Activated naive CD8-positive, alpha-beta T cell treated with anti-CD3 and anti-CD28 coated beads for 36 hours (primary cell): ENCODE measurements at regions not wholly inside any gene's neighbourhood (a gene's known extent, or its start where the extent isn't known, plus 50 kb on each side); places are given as distances from the start of the nearest gene placed in this dataset.
A peak's percentile ranks its signal among the peaks of the same experiment; 100 is the strongest.

Experiments used
- DNase-seq: peaks from one replicate; pipeline ENCODE4 v3.0.0; 2021
- H3K27ac Mint-ChIP-seq: one replicate; pipeline ENCODE4 v1.8.0; 2022; ENCODE audit warnings: mild to moderate bottlenecking, moderate library complexity, mixed read lengths
- H3K27me3 Mint-ChIP-seq: one replicate; pipeline ENCODE4 v1.8.0; 2022; ENCODE audit warnings: mild to moderate bottlenecking, mixed read lengths
- H3K36me3 Mint-ChIP-seq: one replicate; pipeline ENCODE4 v1.8.0; 2021; ENCODE audit warnings: mild to moderate bottlenecking, mixed read lengths
- H3K4me1 Mint-ChIP-seq: one replicate; pipeline ENCODE4 v1.8.0; 2021; ENCODE audit warnings: mixed read lengths
- H3K4me3 Mint-ChIP-seq: one replicate; pipeline ENCODE4 v1.8.0; 2022; ENCODE audit warnings: mild to moderate bottlenecking, moderate library complexity, mixed read lengths
- H3K9me3 Mint-ChIP-seq: one replicate; pipeline ENCODE4 v1.8.0; 2022; ENCODE audit warnings: mixed read lengths

GRCh38 chr7:131183072-131183471, 144.6 kb upstream of the MKLN1 start:
- Mint-ChIP-seq H3K4me3 (no peak overlapping the region), H3K27me3 (no peaks in the 10 kb centered on the region), H3K4me1 (peaks cover 28% of the 10 kb centered on the region), H3K27ac (no peak overlapping the region), H3K36me3 (peaks cover under 1% of the 10 kb centered on the region), H3K9me3 (no peaks in the 10 kb centered on the region)
- DNase-seq: no peak

- H3K36me3 Mint-ChIP-seq: peaks cover 5% of the 10 kb centered on the region
- H3K9me3 Mint-ChIP-seq: peaks cover 5% of the 10 kb centered on the region
- H3K27ac Mint-ChIP-seq: peak overlapping the region; percentile 31
- no peak for DNase-seq
- peaks cover 34% of the 10 kb centered on the region for H3K4me1 Mint-ChIP-seq
- H3K27me3 Mint-ChIP-seq: no peaks in the 10 kb centered on the region
- no peak overlapping the region for H3K4me3 Mint-ChIP-seq
Observed at GRCh38 chr7:131183611-131184119, 144.0 kb upstream of the MKLN1 start.

GRCh38 chr7:131186816-131187215, 140.9 kb upstream of the MKLN1 start:
- peaks cover 5% of the 10 kb centered on the region for H3K9me3 Mint-ChIP-seq
- H3K27ac Mint-ChIP-seq: no peak overlapping the region
- H3K4me3 Mint-ChIP-seq: no peak overlapping the region
- DNase-seq: no peak
- no peaks in the 10 kb centered on the region for H3K27me3 Mint-ChIP-seq
- peaks cover 60% of the 10 kb centered on the region for H3K4me1 Mint-ChIP-seq
- H3K36me3 Mint-ChIP-seq: peaks cover 5% of the 10 kb centered on the region

- Mint-ChIP-seq H3K36me3 (peaks cover 5% of the 10 kb centered on the region), H3K4me3 (peak overlapping the region; percentile 35), H3K27ac (peak overlapping the region; percentile 93), H3K4me1 (peaks cover 50% of the 10 kb centered on the region), H3K27me3 (no peaks in the 10 kb centered on the region), H3K9me3 (peaks cover 5% of the 10 kb centered on the region)
- DNase-seq: peak; percentile 49
Observed at GRCh38 chr7:131188367-131189339, 139.0 kb upstream of the MKLN1 start.

- Mint-ChIP-seq H3K9me3 (peaks cover 5% of the 10 kb centered on the region), H3K27me3 (no peaks in the 10 kb centered on the region), H3K4me3 (peak overlapping the region; percentile 25), H3K4me1 (peaks cover 42% of the 10 kb centered on the region), H3K36me3 (peaks cover 5% of the 10 kb centered on the region), H3K27ac (peak overlapping the region; percentile 93)
- peak; percentile 18 for DNase-seq
Observed at GRCh38 chr7:131189488-131189887, 138.2 kb upstream of the MKLN1 start.

GRCh38 chr7:131190146-131190545, 137.5 kb upstream of the MKLN1 start:
- Mint-ChIP-seq H3K9me3 (peaks cover 5% of the 10 kb centered on the region), H3K27ac (peak overlapping the region; percentile 93), H3K36me3 (peaks cover 5% of the 10 kb centered on the region), H3K27me3 (no peaks in the 10 kb centered on the region), H3K4me1 (peaks cover 41% of the 10 kb centered on the region), H3K4me3 (no peak overlapping the region)
- no peak for DNase-seq

- no peaks in the 10 kb centered on the region for H3K27me3 Mint-ChIP-seq
- H3K9me3 Mint-ChIP-seq: peaks cover 5% of the 10 kb centered on the region
- peak overlapping the region; percentile 93 for H3K27ac Mint-ChIP-seq
- peaks cover 41% of the 10 kb centered on the region for H3K4me1 Mint-ChIP-seq
- no peak overlapping the region for H3K4me3 Mint-ChIP-seq
- DNase-seq: no peak
- H3K36me3 Mint-ChIP-seq: peaks cover 5% of the 10 kb centered on the region
Observed at GRCh38 chr7:131190581-131190980, 137.1 kb upstream of the MKLN1 start.

GRCh38 chr7:131194070-131194865, 133.4 kb upstream of the MKLN1 start:
- Mint-ChIP-seq H3K9me3 (no peaks in the 10 kb centered on the region), H3K4me3 (no peak overlapping the region), H3K27me3 (no peaks in the 10 kb centered on the region), H3K27ac (no peak overlapping the region), H3K36me3 (no peaks in the 10 kb centered on the region), H3K4me1 (peaks cover 28% of the 10 kb centered on the region)
- no peak for DNase-seq

- Mint-ChIP-seq H3K27me3 (no peaks in the 10 kb centered on the region), H3K9me3 (no peaks in the 10 kb centered on the region), H3K4me1 (peaks cover 10% of the 10 kb centered on the region), H3K4me3 (no peak overlapping the region), H3K27ac (no peak overlapping the region), H3K36me3 (no peaks in the 10 kb centered on the region)
- DNase-seq: no peak
Observed at GRCh38 chr7:131196803-131197202, 130.9 kb upstream of the MKLN1 start.

GRCh38 chr7:131197920-131198615, 129.6 kb upstream of the MKLN1 start:
- peaks cover 8% of the 10 kb centered on the region for H3K4me1 Mint-ChIP-seq
- no peak for DNase-seq
- H3K36me3 Mint-ChIP-seq: no peaks in the 10 kb centered on the region
- no peaks in the 10 kb centered on the region for H3K9me3 Mint-ChIP-seq
- H3K4me3 Mint-ChIP-seq: no peak overlapping the region
- no peak overlapping the region for H3K27ac Mint-ChIP-seq
- no peaks in the 10 kb centered on the region for H3K27me3 Mint-ChIP-seq

- H3K4me1 Mint-ChIP-seq: peaks cover 7% of the 10 kb centered on the region
- H3K4me3 Mint-ChIP-seq: no peak overlapping the region
- DNase-seq: no peak
- no peak overlapping the region for H3K27ac Mint-ChIP-seq
- H3K27me3 Mint-ChIP-seq: no peaks in the 10 kb centered on the region
- H3K9me3 Mint-ChIP-seq: no peaks in the 10 kb centered on the region
- no peaks in the 10 kb centered on the region for H3K36me3 Mint-ChIP-seq
Observed at GRCh38 chr7:131202451-131202850, 125.2 kb upstream of the MKLN1 start.

- no peaks in the 10 kb centered on the region for H3K9me3 Mint-ChIP-seq
- peaks cover 3% of the 10 kb centered on the region for H3K4me1 Mint-ChIP-seq
- no peaks in the 10 kb centered on the region for H3K27me3 Mint-ChIP-seq
- no peak overlapping the region for H3K4me3 Mint-ChIP-seq
- H3K36me3 Mint-ChIP-seq: no peaks in the 10 kb centered on the region
- no peak overlapping the region for H3K27ac Mint-ChIP-seq
- no peak for DNase-seq
Observed at GRCh38 chr7:131203291-131203976, 124.2 kb upstream of the MKLN1 start.

- no peaks in the 10 kb centered on the region for H3K27me3 Mint-ChIP-seq
Observed at GRCh38 chr7:131208777-131209176, 118.9 kb upstream of the MKLN1 start.

GRCh38 chr7:131210618-131211017, 117.1 kb upstream of the MKLN1 start:
- Mint-ChIP-seq H3K4me3 (no peak overlapping the region), H3K9me3 (peaks cover 2% of the 10 kb centered on the region), H3K27ac (no peak overlapping the region), H3K36me3 (peaks cover 2% of the 10 kb centered on the region), H3K27me3 (no peaks in the 10 kb centered on the region), H3K4me1 (peaks cover 2% of the 10 kb centered on the region)
- DNase-seq: no peak

More at GRCh38 chr7:131208777-131209176, 118.9 kb upstream of the MKLN1 start:
- peaks cover 2% of the 10 kb centered on the region for H3K4me1 Mint-ChIP-seq
- peaks cover 2% of the 10 kb centered on the region for H3K9me3 Mint-ChIP-seq
- peaks cover 2% of the 10 kb centered on the region for H3K36me3 Mint-ChIP-seq
- no peak overlapping the region for H3K4me3 Mint-ChIP-seq
- no peak overlapping the region for H3K27ac Mint-ChIP-seq
- DNase-seq: no peak
